GM18520 (cell line): ENCODE measurements at regions not wholly inside any gene's neighbourhood (a gene's known extent, or its start where the extent isn't known, plus 50 kb on each side); places are given as distances from the start of the nearest gene placed in this dataset.
"Not testable (repeated sequence)": the region's sequence is repeated elsewhere in the genome, so short reads cannot be mapped to it uniquely, and the experiment has no call there.

Experiments
- ATAC-seq: cut with Tn5 transposase; IDR thresholded peaks from one replicate; pipeline ENCODE4 v1.9.1; 2021; ENCODE audit not compliant: unreplicated experiment

- no peak for ATAC-seq
These were observed 53.6 kb upstream of the KCNK2 start for GRCh38 chr1:215028954-215029353.

- ATAC-seq, result not testable (repeated sequence)
These were observed 52.0 kb upstream of the KCNK2 start for GRCh38 chr1:215030581-215030980.

- no peak for ATAC-seq
These were observed 51.1 kb upstream of the KCNK2 start for GRCh38 chr1:215031392-215031791.
